Keratinocyte (primary cell): ENCODE measurements at regions not wholly inside any gene's neighbourhood (a gene's known extent, or its start where the extent isn't known, plus 50 kb on each side); places are given as distances from the start of the nearest gene placed in this dataset.

ENCODE experiments used
- DNase-seq: peaks from one replicate; pipeline ENCODE4 v3.0.0-alpha.2; 2011; ENCODE audit warnings: low read depth, missing footprints, low spot score
- FAIRE-seq: peaks from 2 replicates; lab custom pipeline; 2011; peaks lifted over from hg19 to GRCh38; lab: Jason Lieb, UNC
- H2AFZ ChIP-seq: 2 replicates; pipeline ENCODE4 v1.6.0; 2012; ENCODE audit warnings: low read length, control low read depth, inconsistent platforms; ENCODE audit not compliant: control insufficient read depth
- H3K27ac ChIP-seq: 2 replicates; pipeline ENCODE4 v1.5.1; 2011; ENCODE audit warnings: low read length; ENCODE audit not compliant: control insufficient read depth, insufficient read depth
- H3K27me3 ChIP-seq: 3 replicates; pipeline ENCODE4 v1.6.0; 2011; ENCODE audit warnings: low read length; ENCODE audit not compliant: control insufficient read depth, insufficient read depth; ENCODE audit errors: extremely low read depth
- H3K36me3 ChIP-seq, 2 experiments: 2 replicates in 1 of 2; 3 replicates in 1 of 2; pipeline ENCODE4 v1.5.1; 2011; ENCODE audit warnings: low read length in 2 of 2, mild to moderate bottlenecking in 1 of 2; ENCODE audit not compliant: control insufficient read depth in 2 of 2, insufficient read depth in 2 of 2; ENCODE audit errors: extremely low read depth in 1 of 2
- H3K4me1 ChIP-seq: 3 replicates; pipeline ENCODE4 v1.5.1; 2011; ENCODE audit warnings: low read length; ENCODE audit not compliant: control insufficient read depth, insufficient read depth; ENCODE audit errors: extremely low read depth
- H3K4me2 ChIP-seq: 3 replicates; pipeline ENCODE4 v1.6.0; 2011; ENCODE audit warnings: low read depth, low read length; ENCODE audit not compliant: control insufficient read depth, insufficient read depth; ENCODE audit errors: extremely low read depth
- H3K4me3 ChIP-seq, 3 experiments: fragments of 200-600 bp in 1 of 3; sonication (generic) in 1 of 3; 2 replicates in 2 of 3; 3 replicates in 1 of 3; pipeline ENCODE4 v1.5.1; 2011 to 2016; ENCODE audit warnings: low read length in 3 of 3, mild to moderate bottlenecking in 3 of 3, control low read depth in 2 of 3, inconsistent platforms in 1 of 3, low read depth in 1 of 3, mixed read lengths in 1 of 3, mixed run types in 1 of 3, moderate library complexity in 1 of 3; ENCODE audit not compliant: control insufficient read depth in 2 of 3, insufficient read depth in 2 of 3; ENCODE audit errors: extremely low read depth in 1 of 3
- H3K79me2 ChIP-seq: 2 replicates; pipeline ENCODE4 v1.6.0; 2012; ENCODE audit warnings: low read length; ENCODE audit not compliant: control insufficient read depth, insufficient read depth
- H3K9ac ChIP-seq: 3 replicates; pipeline ENCODE4 v1.6.0; 2011; ENCODE audit warnings: low read length; ENCODE audit not compliant: control insufficient read depth, insufficient read depth; ENCODE audit errors: extremely low read depth
- H3K9me1 ChIP-seq: 3 replicates; pipeline ENCODE4 v1.6.0; 2011; ENCODE audit warnings: low read length; ENCODE audit not compliant: control insufficient read depth, insufficient read depth; ENCODE audit errors: extremely low read depth
- H3K9me3 ChIP-seq: 2 replicates; pipeline ENCODE4 v1.5.1; 2012; ENCODE audit warnings: low read depth, low read length; ENCODE audit not compliant: control insufficient read depth
- H4K20me1 ChIP-seq: 3 replicates; pipeline ENCODE4 v1.6.0; 2011; ENCODE audit warnings: low read length; ENCODE audit not compliant: control insufficient read depth, insufficient read depth; ENCODE audit errors: extremely low read depth
- EZH2 ChIP-seq: IDR thresholded peaks from one replicate; pipeline ENCODE4 v1.6.1; 2012; ENCODE audit warnings: inconsistent platforms, mild to moderate bottlenecking, low read length, moderate library complexity
- dilution Hi-C: fragments of 300-500 bp; cut with MboI; formaldehyde crosslinking; loops from one replicate; pipeline ENCODE4 v1.7.0; 2020; ENCODE audit warnings: low sequenced_read_pairs; ENCODE audit not compliant: extremely low pct_ligation_motif_present
- TF ChIP-seq, protein P1 (sequence below), 3 experiments: IDR thresholded peaks in 1 of 3; conservative IDR thresholded peaks in 1 of 3; optimal IDR thresholded peaks in 1 of 3; 2 replicates in 2 of 3; 3 replicates in 1 of 3; pipeline versions ENCODE3 to v1.5.1; 2011; ENCODE audit warnings: low read length in 3 of 3, mild to moderate bottlenecking in 3 of 3, moderate library complexity in 2 of 3, control low read depth in 1 of 3, inconsistent platforms in 1 of 3; ENCODE audit not compliant: insufficient read depth in 2 of 3; ENCODE audit errors: extremely low read depth in 1 of 3

DNA sequence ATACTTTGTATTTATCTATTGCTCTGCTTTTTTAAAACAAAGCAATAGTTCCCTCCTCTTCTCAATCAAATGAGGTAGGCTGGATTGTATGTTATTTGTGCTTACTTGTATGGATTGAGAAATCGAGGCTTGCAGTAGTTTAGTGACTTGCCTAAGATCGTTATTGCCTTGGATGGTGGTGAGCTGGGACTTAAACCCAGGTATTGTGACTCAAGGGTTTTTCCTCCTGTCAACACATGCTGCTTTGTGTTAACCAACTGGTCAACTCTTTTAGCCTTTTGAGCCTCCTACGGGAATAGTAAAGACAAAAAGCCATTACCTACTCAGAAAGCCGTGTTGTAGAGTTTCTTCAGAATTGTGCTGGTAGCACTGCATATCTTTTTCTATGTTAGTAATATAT is 95.2 kb upstream of the THUMPD2 start:
- no peaks in the 10 kb centered on the region for H4K20me1 ChIP-seq
- DNase-seq (no peak), FAIRE-seq (peak; percentile 41)
- no peaks in the 10 kb centered on the region for H3K9me1 ChIP-seq
- no peak overlapping the region for H3K4me2 ChIP-seq
- H3K9me3 ChIP-seq = no peaks in the 10 kb centered on the region
- no peak overlapping the region for H3K4me3 ChIP-seq
- H3K27me3 ChIP-seq = no peaks in the 10 kb centered on the region
- H3K4me1 ChIP-seq = peaks cover 22% of the 10 kb centered on the region
- no peak overlapping the region for H3K9ac ChIP-seq
- H2AFZ ChIP-seq = no peak overlapping the region
- no peaks in the 10 kb centered on the region for H3K36me3 ChIP-seq
- H3K79me2 ChIP-seq = no peaks in the 10 kb centered on the region
- dilution Hi-C loops = no loop called here
- TF ChIP-seq EZH2 = no peak
- TF ChIP-seq, protein P1, sequence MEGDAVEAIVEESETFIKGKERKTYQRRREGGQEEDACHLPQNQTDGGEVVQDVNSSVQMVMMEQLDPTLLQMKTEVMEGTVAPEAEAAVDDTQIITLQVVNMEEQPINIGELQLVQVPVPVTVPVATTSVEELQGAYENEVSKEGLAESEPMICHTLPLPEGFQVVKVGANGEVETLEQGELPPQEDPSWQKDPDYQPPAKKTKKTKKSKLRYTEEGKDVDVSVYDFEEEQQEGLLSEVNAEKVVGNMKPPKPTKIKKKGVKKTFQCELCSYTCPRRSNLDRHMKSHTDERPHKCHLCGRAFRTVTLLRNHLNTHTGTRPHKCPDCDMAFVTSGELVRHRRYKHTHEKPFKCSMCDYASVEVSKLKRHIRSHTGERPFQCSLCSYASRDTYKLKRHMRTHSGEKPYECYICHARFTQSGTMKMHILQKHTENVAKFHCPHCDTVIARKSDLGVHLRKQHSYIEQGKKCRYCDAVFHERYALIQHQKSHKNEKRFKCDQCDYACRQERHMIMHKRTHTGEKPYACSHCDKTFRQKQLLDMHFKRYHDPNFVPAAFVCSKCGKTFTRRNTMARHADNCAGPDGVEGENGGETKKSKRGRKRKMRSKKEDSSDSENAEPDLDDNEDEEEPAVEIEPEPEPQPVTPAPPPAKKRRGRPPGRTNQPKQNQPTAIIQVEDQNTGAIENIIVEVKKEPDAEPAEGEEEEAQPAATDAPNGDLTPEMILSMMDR (optimal IDR thresholded peaks at IDR 0.05 in 1 of 3, IDR thresholded peaks at IDR 0.05 in 1 of 3, conservative IDR thresholded peaks at IDR 0.05 in 1 of 3; ENCODE audit: extremely low read depth in 1 of 3, insufficient read depth in 2 of 3, low read length in 3 of 3) = no peak
- H3K27ac ChIP-seq = no peak overlapping the region

- TF ChIP-seq, protein P1 (optimal IDR thresholded peaks at IDR 0.05 in 1 of 3, IDR thresholded peaks at IDR 0.05 in 1 of 3, conservative IDR thresholded peaks at IDR 0.05 in 1 of 3; ENCODE audit: extremely low read depth in 1 of 3, insufficient read depth in 2 of 3, low read length in 3 of 3) = no peak
- no peak for TF ChIP-seq EZH2
- Histone ChIP-seq H3K9me1 (no peaks in the 10 kb centered on the region), H2AFZ (no peak overlapping the region), H3K27ac (no peak overlapping the region), H3K36me3 (no peaks in the 10 kb centered on the region), H3K4me1 (peaks cover 22% of the 10 kb centered on the region), H3K9ac (no peak overlapping the region), H3K4me3 (no peak overlapping the region), H3K27me3 (no peaks in the 10 kb centered on the region), H3K79me2 (no peaks in the 10 kb centered on the region), H4K20me1 (no peaks in the 10 kb centered on the region), H3K4me2 (no peak overlapping the region), H3K9me3 (no peaks in the 10 kb centered on the region)
- dilution Hi-C loops = no loop called here
- FAIRE-seq = no peak
- DNase-seq = no peak
Observed at GRCh38 chr2:39873586-39873985, 94.5 kb upstream of the THUMPD2 start.
